ENCODE measurements at regions not wholly inside any gene's neighbourhood (a gene's known extent, or its start where the extent isn't known, plus 50 kb on each side); places are given as distances from the start of the nearest gene placed in this dataset.

- TF ChIP-seq CTCF (conservative IDR thresholded peaks at IDR 0.05; ENCODE audit: low read depth, low read length) = no peak
- no peak overlapping the region for H3K4me3 ChIP-seq (ENCODE audit: low read depth, low read length)
- no peak for DNase-seq (ENCODE audit: low read depth)
Measured at GRCh38 chr17:53186001-53186400, 636.7 kb upstream of the KIF2B start.

- TF ChIP-seq CTCF (conservative IDR thresholded peaks at IDR 0.05; ENCODE audit: low read depth, low read length) = no peak
- H3K4me3 ChIP-seq (ENCODE audit: low read depth, low read length) = no peak overlapping the region
- no peak for DNase-seq (ENCODE audit: low read depth)
Measured at GRCh38 chr17:53176629-53177028, 646.1 kb upstream of the KIF2B start.

- no peak for TF ChIP-seq CTCF (conservative IDR thresholded peaks at IDR 0.05; ENCODE audit: low read depth, low read length)
- no peak for DNase-seq (ENCODE audit: low read depth)
- H3K4me3 ChIP-seq (ENCODE audit: low read depth, low read length) = no peak overlapping the region
Measured at GRCh38 chr17:53168413-53168812, 654.3 kb upstream of the KIF2B start.

GRCh38 chr17:53166731-53167130 lies 656.0 kb upstream of the KIF2B start:
- no peak for TF ChIP-seq CTCF (conservative IDR thresholded peaks at IDR 0.05; ENCODE audit: low read depth, low read length)
- DNase-seq (ENCODE audit: low read depth) = no peak
- H3K4me3 ChIP-seq (ENCODE audit: low read depth, low read length) = no peak overlapping the region

GRCh38 chr17:53150101-53150698 lies 672.5 kb upstream of the KIF2B start:
- TF ChIP-seq CTCF (conservative IDR thresholded peaks at IDR 0.05; ENCODE audit: low read depth, low read length) = no peak
- DNase-seq (ENCODE audit: low read depth) = no peak
- no peak overlapping the region for H3K4me3 ChIP-seq (ENCODE audit: low read depth, low read length)

GRCh38 chr17:53149316-53149715 lies 673.4 kb upstream of the KIF2B start:
- DNase-seq (ENCODE audit: low read depth) = no peak
- no peak overlapping the region for H3K4me3 ChIP-seq (ENCODE audit: low read depth, low read length)
- TF ChIP-seq CTCF (conservative IDR thresholded peaks at IDR 0.05; ENCODE audit: low read depth, low read length) = no peak

- H3K4me3 ChIP-seq (ENCODE audit: low read depth, low read length) = no peak overlapping the region
- no peak for TF ChIP-seq CTCF (conservative IDR thresholded peaks at IDR 0.05; ENCODE audit: low read depth, low read length)
- no peak for DNase-seq (ENCODE audit: low read depth)
Measured at GRCh38 chr17:53148058-53148457, 674.7 kb upstream of the KIF2B start.
